SK-N-SH treated with all-trans-retinoic acid at 6 μM for 48 hours (cell line): ENCODE measurements at regions not wholly inside any gene's neighbourhood (a gene's known extent, or its start where the extent isn't known, plus 50 kb on each side); places are given as distances from the start of the nearest gene placed in this dataset.
A peak's percentile ranks its signal among the peaks of the same experiment; 100 is the strongest.

Experiments
- ATAC-seq: fragments of 200-7000 bp; cut with Tn5 transposase; 3 replicates; pipeline ENCODE4 v1.9.1; 2020; ENCODE audit warnings: mild to moderate bottlenecking, moderate library complexity
- ARNTL ChIP-seq: fragments of 450-650 bp; formaldehyde crosslinking; IDR thresholded peaks from 2 replicates; pipeline ENCODE4 v1.5.0; 2020; ENCODE audit warnings: low read depth, mild to moderate bottlenecking, moderate library complexity, borderline replicate concordance
- BACH2 ChIP-seq: fragments of 250-450 bp; sonication (Bioruptor Pico); IDR thresholded peaks from 2 replicates; pipeline ENCODE4 v1.9.0; 2021; ENCODE audit warnings: mild to moderate bottlenecking, borderline replicate concordance
- ISL1 ChIP-seq: fragments of 250-450 bp; sonication (Bioruptor Pico); IDR thresholded peaks from 2 replicates; pipeline ENCODE4 v2.1.2; 2022; ENCODE audit warnings: mild to moderate bottlenecking, moderate library complexity
- OSR1 ChIP-seq: fragments of 250-450 bp; sonication (Bioruptor Pico); IDR thresholded peaks from 2 replicates; pipeline ENCODE4 v1.8.0; 2022; ENCODE audit warnings: moderate library complexity, mild to moderate bottlenecking, inconsistent platforms
- PPARA ChIP-seq: fragments of 250-450 bp; sonication (Bioruptor Pico); IDR thresholded peaks from 2 replicates; pipeline ENCODE4 v1.5.0; 2020; ENCODE audit warnings: mild to moderate bottlenecking, borderline replicate concordance
- SNAI2 ChIP-seq: fragments of 250-450 bp; sonication (Bioruptor Pico); IDR thresholded peaks from 2 replicates; pipeline ENCODE4 v1.5.0; 2020; ENCODE audit warnings: mild to moderate bottlenecking, moderate library complexity
- TCF4 ChIP-seq: fragments of 250-450 bp; sonication (Bioruptor Pico); IDR thresholded peaks from 2 replicates; pipeline ENCODE4 v1.8.0; 2021; ENCODE audit warnings: mild to moderate bottlenecking, moderate library complexity, borderline replicate concordance
- TOX ChIP-seq: fragments of 250-450 bp; sonication (Bioruptor Pico); IDR thresholded peaks from 2 replicates; pipeline ENCODE4 v1.8.0; 2021; ENCODE audit warnings: mild to moderate bottlenecking, moderate library complexity, borderline replicate concordance
- ZC3H10 ChIP-seq: fragments of 250-450 bp; sonication (Bioruptor Pico); IDR thresholded peaks from 2 replicates; pipeline ENCODE4 v1.5.1; 2021; ENCODE audit warnings: mild to moderate bottlenecking, moderate library complexity
- ZFP3 ChIP-seq: fragments of 250-450 bp; sonication (Bioruptor Pico); IDR thresholded peaks from 2 replicates; pipeline ENCODE4 v1.5.0; 2020; ENCODE audit warnings: mild to moderate bottlenecking, moderate library complexity
- ZFP30 ChIP-seq: fragments of 450-650 bp; formaldehyde crosslinking; IDR thresholded peaks from 2 replicates; pipeline ENCODE4 v1.5.0; 2022; ENCODE audit warnings: mild to moderate bottlenecking, moderate library complexity
- ZNF565 ChIP-seq: fragments of 450-650 bp; formaldehyde crosslinking; conservative IDR thresholded peaks from 2 replicates; pipeline ENCODE4 v1.5.0; 2020; ENCODE audit warnings: low read depth, mild to moderate bottlenecking, moderate library complexity
- ZNF70 ChIP-seq: fragments of 450-650 bp; formaldehyde crosslinking; IDR thresholded peaks from 2 replicates; pipeline ENCODE4 v1.5.0; 2020; ENCODE audit warnings: mild to moderate bottlenecking, moderate library complexity
- TF ChIP-seq, protein P1 (sequence below): fragments of 250-450 bp; sonication (Bioruptor Pico); IDR thresholded peaks from 2 replicates; pipeline ENCODE4 v1.5.0; 2020; ENCODE audit warnings: mild to moderate bottlenecking, moderate library complexity
- TF ChIP-seq, protein P2 (sequence below): fragments of 250-450 bp; sonication (Bioruptor Pico); IDR thresholded peaks from 2 replicates; pipeline ENCODE4 v1.5.1; 2021; ENCODE audit warnings: mild to moderate bottlenecking, moderate library complexity
- TF ChIP-seq, protein P3 (sequence below): fragments of 250-450 bp; sonication (Bioruptor Pico); IDR thresholded peaks from 2 replicates; pipeline ENCODE4 v1.8.0; 2020; ENCODE audit warnings: mild to moderate bottlenecking, moderate library complexity, borderline replicate concordance
- TF ChIP-seq, protein P4 (sequence below): fragments of 250-450 bp; sonication (Bioruptor Pico); IDR thresholded peaks from 2 replicates; pipeline ENCODE4 v1.8.0; 2021; ENCODE audit warnings: low read depth, mild to moderate bottlenecking, moderate library complexity, borderline replicate concordance
- TF ChIP-seq, protein P5 (sequence below): fragments of 250-450 bp; sonication (Bioruptor Pico); IDR thresholded peaks from 2 replicates; pipeline ENCODE4 v1.5.1; 2020; ENCODE audit warnings: low read depth, mild to moderate bottlenecking, moderate library complexity

DNA sequence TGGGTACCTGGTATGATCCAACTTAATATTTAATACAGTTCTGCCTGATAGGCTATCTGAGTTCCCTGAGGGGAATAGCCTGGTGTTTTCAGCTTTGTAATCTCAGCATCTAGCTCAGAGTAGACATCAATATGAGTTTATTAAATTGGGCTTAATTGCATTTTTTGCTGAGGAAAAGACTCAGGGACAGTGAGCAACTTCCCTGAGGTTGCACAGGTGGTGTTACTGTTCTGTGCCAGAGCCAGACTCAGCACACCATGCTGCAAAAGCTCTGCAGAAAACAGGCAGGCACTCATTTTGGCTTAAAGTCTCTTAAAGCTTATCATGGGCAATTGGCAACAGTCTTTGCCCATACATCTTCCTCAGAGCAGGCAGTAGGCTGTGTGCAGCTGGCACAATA is 90.5 kb upstream of the JUN start:
- TF ChIP-seq, protein P1, sequence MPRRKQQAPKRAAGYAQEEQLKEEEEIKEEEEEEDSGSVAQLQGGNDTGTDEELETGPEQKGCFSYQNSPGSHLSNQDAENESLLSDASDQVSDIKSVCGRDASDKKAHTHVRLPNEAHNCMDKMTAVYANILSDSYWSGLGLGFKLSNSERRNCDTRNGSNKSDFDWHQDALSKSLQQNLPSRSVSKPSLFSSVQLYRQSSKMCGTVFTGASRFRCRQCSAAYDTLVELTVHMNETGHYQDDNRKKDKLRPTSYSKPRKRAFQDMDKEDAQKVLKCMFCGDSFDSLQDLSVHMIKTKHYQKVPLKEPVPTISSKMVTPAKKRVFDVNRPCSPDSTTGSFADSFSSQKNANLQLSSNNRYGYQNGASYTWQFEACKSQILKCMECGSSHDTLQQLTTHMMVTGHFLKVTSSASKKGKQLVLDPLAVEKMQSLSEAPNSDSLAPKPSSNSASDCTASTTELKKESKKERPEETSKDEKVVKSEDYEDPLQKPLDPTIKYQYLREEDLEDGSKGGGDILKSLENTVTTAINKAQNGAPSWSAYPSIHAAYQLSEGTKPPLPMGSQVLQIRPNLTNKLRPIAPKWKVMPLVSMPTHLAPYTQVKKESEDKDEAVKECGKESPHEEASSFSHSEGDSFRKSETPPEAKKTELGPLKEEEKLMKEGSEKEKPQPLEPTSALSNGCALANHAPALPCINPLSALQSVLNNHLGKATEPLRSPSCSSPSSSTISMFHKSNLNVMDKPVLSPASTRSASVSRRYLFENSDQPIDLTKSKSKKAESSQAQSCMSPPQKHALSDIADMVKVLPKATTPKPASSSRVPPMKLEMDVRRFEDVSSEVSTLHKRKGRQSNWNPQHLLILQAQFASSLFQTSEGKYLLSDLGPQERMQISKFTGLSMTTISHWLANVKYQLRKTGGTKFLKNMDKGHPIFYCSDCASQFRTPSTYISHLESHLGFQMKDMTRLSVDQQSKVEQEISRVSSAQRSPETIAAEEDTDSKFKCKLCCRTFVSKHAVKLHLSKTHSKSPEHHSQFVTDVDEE (CRISPR knock-in tag): peak; percentile 22; the same call in 1 of the 2 replicates
- TF ChIP-seq ZNF565 (CRISPR knock-in tag) (no peak), ISL1 (CRISPR knock-in tag) (peak; percentile 9; the same call in 1 of the 2 replicates), TCF4 (peak; percentile 69)
- ATAC-seq: peak; percentile 71

DNA sequence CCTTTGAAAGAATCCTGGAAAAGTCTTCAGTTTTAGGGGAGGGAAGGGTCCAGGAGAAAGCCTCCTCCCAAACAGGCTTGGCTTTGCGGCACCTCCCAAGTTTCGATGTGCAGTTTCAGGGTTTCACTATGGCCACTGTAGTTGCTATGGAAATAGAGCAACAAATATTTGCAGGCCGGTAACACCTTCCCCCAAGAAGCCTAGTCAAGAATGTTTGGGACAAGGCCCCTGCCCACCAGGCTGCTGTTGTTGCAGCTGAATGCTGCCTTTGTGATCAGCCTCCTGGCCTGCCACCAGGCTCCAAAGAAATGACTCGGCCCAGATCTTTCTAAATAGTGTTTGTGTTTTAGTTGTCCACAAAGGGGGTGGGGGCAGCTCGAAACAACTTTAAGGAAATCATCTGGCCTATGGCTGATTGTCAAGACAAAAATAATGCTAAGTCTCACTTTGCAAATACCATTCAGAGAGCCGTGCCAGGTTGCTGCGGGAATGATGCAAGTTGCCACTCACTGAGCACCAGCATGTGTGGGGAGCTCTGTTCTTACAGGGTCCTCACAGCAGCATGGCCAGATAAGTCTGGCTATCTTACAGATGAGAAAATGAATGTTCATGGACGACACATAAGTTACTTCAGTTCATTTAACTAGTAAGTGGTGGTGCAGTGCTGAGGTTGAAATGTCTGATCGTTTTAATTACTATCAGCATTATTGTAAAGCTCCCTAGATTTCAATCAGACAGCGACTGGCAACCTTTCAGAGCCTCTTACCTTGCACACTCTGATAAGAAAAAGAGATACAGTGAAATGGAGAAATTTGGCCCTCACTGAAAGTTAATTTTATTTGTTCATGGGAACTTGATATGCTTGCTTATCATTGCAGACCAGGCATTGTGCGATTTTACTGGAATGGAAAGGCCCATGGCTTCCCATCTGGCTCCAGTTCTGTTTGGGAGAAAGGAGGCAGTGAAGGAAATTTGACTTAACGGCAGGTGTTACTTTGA is 91.2 kb upstream of the JUN start:
- TF ChIP-seq, protein P2, sequence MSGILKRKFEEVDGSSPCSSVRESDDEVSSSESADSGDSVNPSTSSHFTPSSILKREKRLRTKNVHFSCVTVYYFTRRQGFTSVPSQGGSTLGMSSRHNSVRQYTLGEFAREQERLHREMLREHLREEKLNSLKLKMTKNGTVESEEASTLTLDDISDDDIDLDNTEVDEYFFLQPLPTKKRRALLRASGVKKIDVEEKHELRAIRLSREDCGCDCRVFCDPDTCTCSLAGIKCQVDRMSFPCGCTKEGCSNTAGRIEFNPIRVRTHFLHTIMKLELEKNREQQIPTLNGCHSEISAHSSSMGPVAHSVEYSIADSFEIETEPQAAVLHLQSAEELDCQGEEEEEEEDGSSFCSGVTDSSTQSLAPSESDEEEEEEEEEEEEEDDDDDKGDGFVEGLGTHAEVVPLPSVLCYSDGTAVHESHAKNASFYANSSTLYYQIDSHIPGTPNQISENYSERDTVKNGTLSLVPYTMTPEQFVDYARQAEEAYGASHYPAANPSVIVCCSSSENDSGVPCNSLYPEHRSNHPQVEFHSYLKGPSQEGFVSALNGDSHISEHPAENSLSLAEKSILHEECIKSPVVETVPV: no peak
- TF ChIP-seq, protein P1 (CRISPR knock-in tag): peak; percentile 40; the same call in 1 of the 2 replicates
- TF ChIP-seq TCF4 (peak; percentile 65; the same call in 1 of the 2 replicates), BACH2 (CRISPR knock-in tag) (no peak), ISL1 (CRISPR knock-in tag) (0 out of 2 replicates have a peak, but pooled peaks have one; percentile 9)
- TF ChIP-seq, all 23 proteins: peak for 3
- ATAC-seq: peak; percentile 81

DNA sequence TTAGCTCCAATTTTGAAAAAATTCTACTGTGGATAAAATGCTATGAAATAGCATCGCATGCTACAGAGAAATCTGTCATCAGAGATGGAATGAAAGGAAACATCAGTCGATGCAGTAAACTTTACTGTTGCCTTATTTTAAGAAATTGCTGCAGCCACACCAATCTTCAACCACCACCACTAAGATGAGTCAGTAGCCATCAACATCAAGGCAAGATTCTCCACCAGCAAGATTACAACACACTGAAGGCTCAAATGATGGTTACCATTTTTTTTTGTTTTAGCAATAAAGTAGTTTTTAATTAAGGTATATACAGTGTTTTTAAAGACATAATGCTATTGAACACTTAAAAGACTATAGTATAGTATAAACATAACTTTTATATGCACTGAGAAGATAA is 95.6 kb upstream of the JUN start:
- TF ChIP-seq SNAI2 (CRISPR knock-in tag) (no peak), OSR1 (CRISPR knock-in tag) (no peak), ZFP30 (CRISPR knock-in tag) (no peak), TOX (CRISPR knock-in tag) (no peak)
- TF ChIP-seq, protein P3, sequence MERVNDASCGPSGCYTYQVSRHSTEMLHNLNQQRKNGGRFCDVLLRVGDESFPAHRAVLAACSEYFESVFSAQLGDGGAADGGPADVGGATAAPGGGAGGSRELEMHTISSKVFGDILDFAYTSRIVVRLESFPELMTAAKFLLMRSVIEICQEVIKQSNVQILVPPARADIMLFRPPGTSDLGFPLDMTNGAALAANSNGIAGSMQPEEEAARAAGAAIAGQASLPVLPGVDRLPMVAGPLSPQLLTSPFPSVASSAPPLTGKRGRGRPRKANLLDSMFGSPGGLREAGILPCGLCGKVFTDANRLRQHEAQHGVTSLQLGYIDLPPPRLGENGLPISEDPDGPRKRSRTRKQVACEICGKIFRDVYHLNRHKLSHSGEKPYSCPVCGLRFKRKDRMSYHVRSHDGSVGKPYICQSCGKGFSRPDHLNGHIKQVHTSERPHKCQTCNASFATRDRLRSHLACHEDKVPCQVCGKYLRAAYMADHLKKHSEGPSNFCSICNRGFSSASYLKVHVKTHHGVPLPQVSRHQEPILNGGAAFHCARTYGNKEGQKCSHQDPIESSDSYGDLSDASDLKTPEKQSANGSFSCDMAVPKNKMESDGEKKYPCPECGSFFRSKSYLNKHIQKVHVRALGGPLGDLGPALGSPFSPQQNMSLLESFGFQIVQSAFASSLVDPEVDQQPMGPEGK (CRISPR knock-in tag): no peak
- no peak for ATAC-seq

DNA sequence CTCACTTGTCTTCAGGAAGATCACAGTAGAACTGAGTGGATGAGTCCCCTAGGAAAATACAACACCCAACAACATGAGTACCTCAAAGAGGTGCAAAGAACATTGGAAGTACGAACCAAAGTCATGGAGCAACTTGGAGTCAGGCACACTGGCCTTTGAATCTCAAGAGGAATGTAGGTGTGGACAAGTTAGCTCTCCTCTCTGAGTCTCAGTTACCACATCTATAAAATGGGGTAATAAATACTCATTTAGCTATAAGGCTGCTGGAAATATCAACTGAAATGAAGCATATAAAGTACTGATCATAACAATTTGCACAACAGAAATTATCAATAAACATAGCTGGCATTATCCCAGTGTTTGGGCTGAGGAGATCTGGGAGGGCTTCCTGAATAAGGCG is 96.7 kb upstream of the JUN start:
- ATAC-seq: no peak
- TF ChIP-seq ZNF70: no peak
- no peak for TF ChIP-seq SNAI2 (CRISPR knock-in tag)
- TF ChIP-seq, protein P4, sequence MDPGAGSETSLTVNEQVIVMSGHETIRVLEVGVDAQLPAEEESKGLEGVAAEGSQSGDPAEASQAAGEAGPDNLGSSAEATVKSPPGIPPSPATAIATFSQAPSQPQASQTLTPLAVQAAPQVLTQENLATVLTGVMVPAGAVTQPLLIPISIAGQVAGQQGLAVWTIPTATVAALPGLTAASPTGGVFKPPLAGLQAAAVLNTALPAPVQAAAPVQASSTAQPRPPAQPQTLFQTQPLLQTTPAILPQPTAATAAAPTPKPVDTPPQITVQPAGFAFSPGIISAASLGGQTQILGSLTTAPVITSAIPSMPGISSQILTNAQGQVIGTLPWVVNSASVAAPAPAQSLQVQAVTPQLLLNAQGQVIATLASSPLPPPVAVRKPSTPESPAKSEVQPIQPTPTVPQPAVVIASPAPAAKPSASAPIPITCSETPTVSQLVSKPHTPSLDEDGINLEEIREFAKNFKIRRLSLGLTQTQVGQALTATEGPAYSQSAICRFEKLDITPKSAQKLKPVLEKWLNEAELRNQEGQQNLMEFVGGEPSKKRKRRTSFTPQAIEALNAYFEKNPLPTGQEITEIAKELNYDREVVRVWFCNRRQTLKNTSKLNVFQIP (CRISPR knock-in tag): no peak
- TF ChIP-seq, protein P1 (CRISPR knock-in tag): no peak
- no peak for TF ChIP-seq PPARA
- TF ChIP-seq ZNF565 (CRISPR knock-in tag): no peak
- TF ChIP-seq BACH2 (CRISPR knock-in tag): no peak
- no peak for TF ChIP-seq ZC3H10 (CRISPR knock-in tag)
- no peak for TF ChIP-seq ZFP30 (CRISPR knock-in tag)
- TF ChIP-seq ZFP3 (CRISPR knock-in tag): no peak
- no peak for TF ChIP-seq ARNTL (CRISPR knock-in tag)
- TF ChIP-seq, protein P5, sequence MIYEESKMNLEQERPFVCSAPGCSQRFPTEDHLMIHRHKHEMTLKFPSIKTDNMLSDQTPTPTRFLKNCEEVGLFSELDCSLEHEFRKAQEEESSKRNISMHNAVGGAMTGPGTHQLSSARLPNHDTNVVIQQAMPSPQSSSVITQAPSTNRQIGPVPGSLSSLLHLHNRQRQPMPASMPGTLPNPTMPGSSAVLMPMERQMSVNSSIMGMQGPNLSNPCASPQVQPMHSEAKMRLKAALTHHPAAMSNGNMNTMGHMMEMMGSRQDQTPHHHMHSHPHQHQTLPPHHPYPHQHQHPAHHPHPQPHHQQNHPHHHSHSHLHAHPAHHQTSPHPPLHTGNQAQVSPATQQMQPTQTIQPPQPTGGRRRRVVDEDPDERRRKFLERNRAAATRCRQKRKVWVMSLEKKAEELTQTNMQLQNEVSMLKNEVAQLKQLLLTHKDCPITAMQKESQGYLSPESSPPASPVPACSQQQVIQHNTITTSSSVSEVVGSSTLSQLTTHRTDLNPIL (CRISPR knock-in tag): no peak
- no peak for TF ChIP-seq TCF4
